DOHH2 (cell line): ENCODE measurements at regions not wholly inside any gene's neighbourhood (a gene's known extent, or its start where the extent isn't known, plus 50 kb on each side); places are given as distances from the start of the nearest gene placed in this dataset.

Experiments used
- H3F3A ChIP-seq: fragments of 200-600 bp; sonication (generic), shearing (Covaris generic); 2 replicates; pipeline ENCODE4 v1.6.0; 2016; ENCODE audit warnings: antibody characterized with exemption, mild to moderate bottlenecking; ENCODE audit not compliant: control insufficient read depth, insufficient read depth
- H3K27ac ChIP-seq: fragments of 200-600 bp; sonication (generic); 2 replicates; pipeline ENCODE4 v1.5.1; 2014; ENCODE audit warnings: low read depth, mild to moderate bottlenecking, low read length, moderate library complexity
- H3K27me3 ChIP-seq: fragments of 200-600 bp; sonication (generic); 2 replicates; pipeline ENCODE4 v1.6.1; 2014; ENCODE audit warnings: mild to moderate bottlenecking, low read length, mixed read lengths; ENCODE audit not compliant: control insufficient read depth
- H3K36me3 ChIP-seq: fragments of 200-600 bp; sonication (generic); 2 replicates; pipeline ENCODE4 v1.6.1; 2014; ENCODE audit warnings: mild to moderate bottlenecking, low read length, moderate library complexity, mixed read lengths; ENCODE audit not compliant: control insufficient read depth
- H3K4me1 ChIP-seq: fragments of 200-600 bp; sonication (generic); 2 replicates; pipeline ENCODE4 v1.6.1; 2014; ENCODE audit warnings: mild to moderate bottlenecking, low read length, mixed read lengths; ENCODE audit not compliant: control insufficient read depth
- H3K4me2 ChIP-seq: fragments of 200-600 bp; sonication (generic); 2 replicates; pipeline ENCODE4 v1.6.0; 2014; ENCODE audit warnings: mild to moderate bottlenecking, low read length, moderate library complexity
- H3K4me3 ChIP-seq: fragments of 200-600 bp; sonication (generic); 2 replicates; pipeline ENCODE4 v1.5.1; 2014; ENCODE audit warnings: mild to moderate bottlenecking, low read length, mixed read lengths
- H3K79me2 ChIP-seq: fragments of 200-600 bp; sonication (generic); 2 replicates; pipeline ENCODE4 v1.6.1; 2014; ENCODE audit warnings: mild to moderate bottlenecking, low read length, mixed read lengths; ENCODE audit not compliant: control insufficient read depth
- H3K9me2 ChIP-seq: fragments of 200-600 bp; sonication (generic); replicated peaks from 2 replicates; pipeline ENCODE4 v1.6.1; 2014; ENCODE audit warnings: mild to moderate bottlenecking, low read length, mixed read lengths; ENCODE audit not compliant: control insufficient read depth
- H3K9me3 ChIP-seq: fragments of 200-600 bp; sonication (generic); 2 replicates; pipeline ENCODE4 v1.6.1; 2014; ENCODE audit warnings: antibody characterized with exemption, low read length, mixed read lengths; ENCODE audit not compliant: control insufficient read depth, insufficient read depth
- H4K20me1 ChIP-seq: fragments of 200-600 bp; sonication (generic); 2 replicates; pipeline ENCODE4 v1.6.0; 2014; ENCODE audit warnings: low read depth, mild to moderate bottlenecking, antibody characterized with exemption, low read length, moderate library complexity; ENCODE audit not compliant: control insufficient read depth, insufficient read depth
- EZH2phosphoT487 ChIP-seq: fragments of 200-600 bp; sonication (generic); IDR thresholded peaks from 2 replicates; pipeline ENCODE4 v1.6.1; 2017; ENCODE audit warnings: borderline replicate concordance, mild to moderate bottlenecking, antibody characterized with exemption, low read length, moderate library complexity, mixed read lengths
- TF ChIP-seq, protein P1 (sequence below): fragments of 200-600 bp; sonication (generic); IDR thresholded peaks from one replicate; pipeline ENCODE4 v1.5.1; 2014; ENCODE audit warnings: antibody characterized with exemption, mild to moderate bottlenecking, low read depth, low read length; ENCODE audit not compliant: poor library complexity, severe bottlenecking

DNA sequence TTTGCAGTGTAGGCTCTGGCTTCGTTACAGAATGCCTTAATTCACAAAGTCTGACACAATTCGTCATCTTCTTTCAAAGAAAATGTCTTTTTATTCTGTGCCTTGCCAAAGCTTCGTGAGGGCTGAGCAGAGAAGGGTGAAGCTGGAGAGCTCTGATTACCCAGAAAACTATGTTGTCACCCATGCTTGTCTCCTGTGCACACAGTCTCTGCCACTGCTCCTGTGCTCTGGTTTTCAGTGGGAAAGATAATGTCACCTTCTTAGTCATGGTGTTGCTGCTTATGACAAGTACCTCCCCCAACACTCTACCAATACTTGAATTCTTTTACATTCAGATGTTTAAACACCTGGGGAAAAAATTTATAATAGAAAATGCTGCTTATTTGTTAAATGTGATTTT, 509.2 kb upstream of the GRM7 start:
- no peaks in the 10 kb centered on the region for H3K36me3 ChIP-seq
- H3F3A ChIP-seq: no peaks in the 10 kb centered on the region
- H4K20me1 ChIP-seq: no peaks in the 10 kb centered on the region
- H3K79me2 ChIP-seq: no peaks in the 10 kb centered on the region
- no peaks in the 10 kb centered on the region for H3K9me3 ChIP-seq
- H3K4me1 ChIP-seq: no peaks in the 10 kb centered on the region
- H3K27me3 ChIP-seq: no peaks in the 10 kb centered on the region
- H3K27ac ChIP-seq: no peak overlapping the region
- no peak overlapping the region for H3K4me2 ChIP-seq
- no peaks in the 10 kb centered on the region for H3K9me2 ChIP-seq
- TF ChIP-seq, protein P1, sequence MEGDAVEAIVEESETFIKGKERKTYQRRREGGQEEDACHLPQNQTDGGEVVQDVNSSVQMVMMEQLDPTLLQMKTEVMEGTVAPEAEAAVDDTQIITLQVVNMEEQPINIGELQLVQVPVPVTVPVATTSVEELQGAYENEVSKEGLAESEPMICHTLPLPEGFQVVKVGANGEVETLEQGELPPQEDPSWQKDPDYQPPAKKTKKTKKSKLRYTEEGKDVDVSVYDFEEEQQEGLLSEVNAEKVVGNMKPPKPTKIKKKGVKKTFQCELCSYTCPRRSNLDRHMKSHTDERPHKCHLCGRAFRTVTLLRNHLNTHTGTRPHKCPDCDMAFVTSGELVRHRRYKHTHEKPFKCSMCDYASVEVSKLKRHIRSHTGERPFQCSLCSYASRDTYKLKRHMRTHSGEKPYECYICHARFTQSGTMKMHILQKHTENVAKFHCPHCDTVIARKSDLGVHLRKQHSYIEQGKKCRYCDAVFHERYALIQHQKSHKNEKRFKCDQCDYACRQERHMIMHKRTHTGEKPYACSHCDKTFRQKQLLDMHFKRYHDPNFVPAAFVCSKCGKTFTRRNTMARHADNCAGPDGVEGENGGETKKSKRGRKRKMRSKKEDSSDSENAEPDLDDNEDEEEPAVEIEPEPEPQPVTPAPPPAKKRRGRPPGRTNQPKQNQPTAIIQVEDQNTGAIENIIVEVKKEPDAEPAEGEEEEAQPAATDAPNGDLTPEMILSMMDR: no peak
- TF ChIP-seq EZH2phosphoT487: no peak
- H3K4me3 ChIP-seq: no peak overlapping the region

DNA sequence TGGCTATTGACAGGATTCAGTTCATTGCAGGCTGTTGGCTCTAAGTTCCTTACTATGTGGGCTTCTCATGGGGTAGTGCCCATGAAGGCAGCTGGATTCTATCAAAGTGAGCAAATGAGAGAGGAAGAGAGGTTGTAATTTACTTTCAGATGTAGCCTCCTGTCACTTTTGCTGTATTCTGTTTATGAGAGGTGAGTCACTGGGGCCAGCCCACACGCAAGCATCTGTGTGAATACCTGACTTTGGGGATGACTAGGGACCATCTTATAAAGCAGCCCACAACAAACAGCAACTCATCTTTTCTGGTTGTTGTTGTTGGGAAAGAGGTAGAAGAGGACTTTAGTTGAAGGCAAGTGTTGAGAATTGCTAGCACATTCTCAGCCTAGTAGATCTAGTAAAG, 506.3 kb upstream of the GRM7 start:
- Histone ChIP-seq H3K9me2 (no peaks in the 10 kb centered on the region), H3F3A (no peaks in the 10 kb centered on the region), H3K9me3 (no peaks in the 10 kb centered on the region), H3K27me3 (no peaks in the 10 kb centered on the region), H4K20me1 (no peaks in the 10 kb centered on the region), H3K4me1 (no peaks in the 10 kb centered on the region), H3K27ac (no peak overlapping the region), H3K4me2 (no peak overlapping the region), H3K36me3 (no peaks in the 10 kb centered on the region), H3K79me2 (no peaks in the 10 kb centered on the region), H3K4me3 (no peak overlapping the region)
- no peak for TF ChIP-seq EZH2phosphoT487
- TF ChIP-seq, protein P1: no peak

DNA sequence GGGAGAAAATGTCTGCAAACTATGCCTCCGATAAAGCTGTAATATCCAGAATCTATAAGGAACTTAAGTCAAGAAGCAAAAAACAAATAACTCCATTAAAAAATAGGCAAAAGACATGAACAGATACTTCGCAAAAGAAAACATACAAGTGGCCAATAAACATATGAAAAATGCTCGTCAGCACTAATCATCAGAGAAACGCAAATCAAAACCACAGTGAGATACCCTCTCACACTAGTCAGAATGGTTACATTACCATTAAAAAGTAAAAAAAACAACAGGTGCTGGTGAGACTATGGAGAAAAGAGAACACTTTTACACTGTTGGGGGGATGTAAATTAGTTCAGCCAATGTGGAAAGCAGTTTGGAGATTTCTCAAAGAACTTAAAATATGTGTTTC, 498.5 kb upstream of the GRM7 start:
- Histone ChIP-seq H3K27ac (no peak overlapping the region), H3K9me3 (no peaks in the 10 kb centered on the region), H3K4me1 (no peaks in the 10 kb centered on the region), H3K4me2 (no peak overlapping the region), H3K79me2 (no peaks in the 10 kb centered on the region), H3K4me3 (no peak overlapping the region), H4K20me1 (no peaks in the 10 kb centered on the region), H3F3A (no peaks in the 10 kb centered on the region), H3K36me3 (no peaks in the 10 kb centered on the region), H3K9me2 (no peaks in the 10 kb centered on the region), H3K27me3 (no peaks in the 10 kb centered on the region)
- TF ChIP-seq, protein P1: no peak
- no peak for TF ChIP-seq EZH2phosphoT487

DNA sequence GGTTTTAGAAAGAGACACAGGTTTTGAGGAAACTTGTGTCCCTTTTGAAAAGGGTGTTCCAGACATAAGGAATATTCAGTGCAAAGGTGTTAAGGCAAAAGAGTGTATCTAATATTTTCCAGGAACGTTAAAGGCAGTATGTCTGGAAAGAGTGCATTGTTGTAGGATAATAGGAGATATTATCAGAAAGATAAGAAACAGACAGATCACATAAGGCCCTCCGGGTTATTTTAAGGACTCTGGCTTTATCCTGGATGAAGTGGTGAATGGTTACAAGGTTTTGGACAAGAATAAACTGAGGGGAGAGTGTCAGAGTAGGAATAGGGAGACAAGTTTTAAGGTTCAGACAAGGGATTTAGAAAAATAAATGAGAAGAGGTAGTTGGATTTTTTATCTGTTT, 493.7 kb upstream of the GRM7 start:
- Histone ChIP-seq H3K4me1 (no peaks in the 10 kb centered on the region), H3F3A (no peaks in the 10 kb centered on the region), H3K4me2 (no peak overlapping the region), H3K27me3 (no peaks in the 10 kb centered on the region), H3K79me2 (no peaks in the 10 kb centered on the region), H3K36me3 (no peaks in the 10 kb centered on the region), H3K4me3 (no peak overlapping the region), H4K20me1 (no peaks in the 10 kb centered on the region), H3K27ac (no peak overlapping the region), H3K9me3 (no peaks in the 10 kb centered on the region), H3K9me2 (no peaks in the 10 kb centered on the region)
- TF ChIP-seq, protein P1: no peak
- no peak for TF ChIP-seq EZH2phosphoT487
